ENCODE measurements at regions not wholly inside any gene's neighbourhood (a gene's known extent, or its start where the extent isn't known, plus 50 kb on each side); places are given as distances from the start of the nearest gene placed in this dataset.

GRCh38 chr12:130058926-130059472, 103.3 kb upstream of the FZD10 start:
- TF ChIP-seq TAF1 (IDR thresholded peaks at IDR 0.05; ENCODE audit: borderline replicate concordance, low read depth, low read length) (no peak), YY1 (IDR thresholded peaks at IDR 0.05; ENCODE audit: low read depth) (no peak), EZH2phosphoT487 (IDR thresholded peaks at IDR 0.05; ENCODE audit: borderline replicate concordance, low read depth) (no peak)

Measured in SK-N-SH (cell line).